ENCODE measurements at regions not wholly inside any gene's neighbourhood (a gene's known extent, or its start where the extent isn't known, plus 50 kb on each side); places are given as distances from the start of the nearest gene placed in this dataset.

DNA sequence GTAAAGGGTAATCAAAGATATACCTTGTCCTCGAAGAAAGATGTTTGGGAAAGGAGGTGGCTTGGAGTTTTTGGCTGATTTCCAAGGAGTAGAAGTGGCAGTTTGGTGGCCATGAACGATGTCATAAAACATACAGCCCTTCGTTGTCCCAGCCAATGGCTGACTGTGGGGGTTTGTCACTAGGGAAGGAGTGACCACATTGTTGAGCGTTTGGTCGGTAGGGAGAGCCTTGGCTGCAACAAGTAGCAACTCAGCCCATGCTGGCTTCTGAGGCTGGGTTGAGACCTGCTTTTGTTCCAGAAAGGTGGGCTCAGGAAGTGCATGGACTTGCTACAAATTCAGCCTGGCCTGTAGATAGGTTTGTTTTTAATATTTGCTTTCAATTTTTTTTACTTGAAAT lies 128.3 kb downstream of the BOD1 start:
- no peak for TF ChIP-seq EZH2 (IDR thresholded peaks at IDR 0.05; ENCODE audit: borderline replicate concordance, low read depth, low read length, severe bottlenecking)
- no peak for TF ChIP-seq POLR2A (IDR thresholded peaks at IDR 0.05; ENCODE audit: low read depth, low read length)
- TF ChIP-seq, protein P1, sequence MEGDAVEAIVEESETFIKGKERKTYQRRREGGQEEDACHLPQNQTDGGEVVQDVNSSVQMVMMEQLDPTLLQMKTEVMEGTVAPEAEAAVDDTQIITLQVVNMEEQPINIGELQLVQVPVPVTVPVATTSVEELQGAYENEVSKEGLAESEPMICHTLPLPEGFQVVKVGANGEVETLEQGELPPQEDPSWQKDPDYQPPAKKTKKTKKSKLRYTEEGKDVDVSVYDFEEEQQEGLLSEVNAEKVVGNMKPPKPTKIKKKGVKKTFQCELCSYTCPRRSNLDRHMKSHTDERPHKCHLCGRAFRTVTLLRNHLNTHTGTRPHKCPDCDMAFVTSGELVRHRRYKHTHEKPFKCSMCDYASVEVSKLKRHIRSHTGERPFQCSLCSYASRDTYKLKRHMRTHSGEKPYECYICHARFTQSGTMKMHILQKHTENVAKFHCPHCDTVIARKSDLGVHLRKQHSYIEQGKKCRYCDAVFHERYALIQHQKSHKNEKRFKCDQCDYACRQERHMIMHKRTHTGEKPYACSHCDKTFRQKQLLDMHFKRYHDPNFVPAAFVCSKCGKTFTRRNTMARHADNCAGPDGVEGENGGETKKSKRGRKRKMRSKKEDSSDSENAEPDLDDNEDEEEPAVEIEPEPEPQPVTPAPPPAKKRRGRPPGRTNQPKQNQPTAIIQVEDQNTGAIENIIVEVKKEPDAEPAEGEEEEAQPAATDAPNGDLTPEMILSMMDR (IDR thresholded peaks at IDR 0.05; ENCODE audit: extremely low read depth in 1 of 2, insufficient read depth in 1 of 2, low read depth in 1 of 2, low read length in 2 of 2), result no peak
- TF ChIP-seq POLR2AphosphoS5 (IDR thresholded peaks at IDR 0.05; ENCODE audit: insufficient read depth, low read depth, low read length), result no peak
- no peak for TF ChIP-seq JUN (IDR thresholded peaks at IDR 0.05; ENCODE audit: borderline replicate concordance, insufficient read depth, insufficient read length, low read depth)
- TF ChIP-seq MYC (IDR thresholded peaks at IDR 0.05; ENCODE audit: low read depth, low read length), result no peak
- TF ChIP-seq, protein P2, sequence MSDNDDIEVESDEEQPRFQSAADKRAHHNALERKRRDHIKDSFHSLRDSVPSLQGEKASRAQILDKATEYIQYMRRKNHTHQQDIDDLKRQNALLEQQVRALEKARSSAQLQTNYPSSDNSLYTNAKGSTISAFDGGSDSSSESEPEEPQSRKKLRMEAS (IDR thresholded peaks at IDR 0.05; ENCODE audit: insufficient read depth, insufficient read length), result no peak
- TF ChIP-seq FOS (IDR thresholded peaks at IDR 0.05; ENCODE audit: borderline replicate concordance, insufficient read depth, low read length), result no peak
- no peak for TF ChIP-seq GATA2 (IDR thresholded peaks at IDR 0.05; ENCODE audit: insufficient read depth, insufficient read length, low read depth, low read length)
